ENCODE measurements at regions not wholly inside any gene's neighbourhood (a gene's known extent, or its start where the extent isn't known, plus 50 kb on each side); places are given as distances from the start of the nearest gene placed in this dataset.

DNA sequence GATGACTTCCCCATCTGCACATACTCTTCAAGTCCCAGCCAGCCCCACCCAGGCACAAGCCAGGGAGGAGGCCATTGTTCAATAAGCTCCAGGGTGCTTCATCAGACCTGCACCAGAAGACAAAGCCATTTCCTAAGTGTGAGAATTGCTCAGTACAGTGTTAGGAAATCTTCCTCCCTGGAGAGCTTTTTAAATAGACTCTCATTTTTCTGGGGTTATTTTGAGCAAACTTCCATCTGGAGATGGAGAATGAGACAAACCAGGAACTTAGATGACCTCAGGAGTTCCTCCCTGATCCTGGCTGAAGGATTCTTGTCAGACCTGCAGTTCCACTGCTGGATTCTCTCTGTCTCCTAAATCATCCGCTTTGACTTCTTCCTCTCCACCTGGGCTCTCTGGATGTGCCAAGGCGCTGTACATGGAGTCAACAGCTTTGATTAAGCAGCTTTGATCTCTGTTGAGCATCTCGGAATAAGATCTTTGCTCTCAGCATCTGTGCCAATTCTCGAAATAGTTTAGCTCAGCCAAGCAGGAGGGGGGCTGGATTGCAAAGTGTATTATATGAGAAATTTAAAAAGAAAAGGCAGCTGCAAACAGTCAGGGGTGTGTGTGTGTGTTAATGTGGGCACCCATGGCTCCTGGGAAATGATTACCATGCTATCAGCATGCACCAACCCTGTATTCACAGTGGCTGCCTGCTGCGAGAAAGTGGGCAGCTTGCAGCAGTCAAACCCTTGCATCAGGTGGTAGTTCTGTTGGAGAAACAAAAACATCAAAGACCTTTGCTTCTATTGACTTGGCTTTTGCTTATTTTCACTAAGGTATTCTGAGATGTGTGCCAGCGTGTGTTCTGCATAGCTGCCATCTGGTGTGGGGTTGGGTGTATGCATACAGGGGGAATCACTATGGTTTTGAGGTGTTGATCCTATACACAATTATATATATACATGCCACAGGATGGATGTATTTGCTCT lies 70.2 kb upstream of the NAV2 start (continued):
- TF ChIP-seq CHD7 (IDR thresholded peaks at IDR 0.05; ENCODE audit: insufficient replicate concordance, low read length) (no peak), CEBPB (IDR thresholded peaks at IDR 0.05; ENCODE audit: low read depth, low read length) (no peak), USF2 (IDR thresholded peaks at IDR 0.05; ENCODE audit: low read length) (no peak), JUND (IDR thresholded peaks at IDR 0.05; ENCODE audit: low read length) (no peak), KDM5A (IDR thresholded peaks at IDR 0.05; ENCODE audit: low read length) (no peak)
- TF ChIP-seq, protein P1, sequence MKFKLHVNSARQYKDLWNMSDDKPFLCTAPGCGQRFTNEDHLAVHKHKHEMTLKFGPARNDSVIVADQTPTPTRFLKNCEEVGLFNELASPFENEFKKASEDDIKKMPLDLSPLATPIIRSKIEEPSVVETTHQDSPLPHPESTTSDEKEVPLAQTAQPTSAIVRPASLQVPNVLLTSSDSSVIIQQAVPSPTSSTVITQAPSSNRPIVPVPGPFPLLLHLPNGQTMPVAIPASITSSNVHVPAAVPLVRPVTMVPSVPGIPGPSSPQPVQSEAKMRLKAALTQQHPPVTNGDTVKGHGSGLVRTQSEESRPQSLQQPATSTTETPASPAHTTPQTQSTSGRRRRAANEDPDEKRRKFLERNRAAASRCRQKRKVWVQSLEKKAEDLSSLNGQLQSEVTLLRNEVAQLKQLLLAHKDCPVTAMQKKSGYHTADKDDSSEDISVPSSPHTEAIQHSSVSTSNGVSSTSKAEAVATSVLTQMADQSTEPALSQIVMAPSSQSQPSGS (IDR thresholded peaks at IDR 0.05; ENCODE audit: low read length) = no peak
